Neural cell (in vitro differentiated cells): ENCODE measurements at regions not wholly inside any gene's neighbourhood (a gene's known extent, or its start where the extent isn't known, plus 50 kb on each side); places are given as distances from the start of the nearest gene placed in this dataset.
"Not testable (repeated sequence)": the region's sequence is repeated elsewhere in the genome, so short reads cannot be mapped to it uniquely, and the experiment has no call there.

Source experiments
- H2AFZ ChIP-seq: fragments of 200-600, 300-800 bp; sonication (generic), shearing (Covaris generic); 2 replicates; pipeline ENCODE4 v1.6.0; 2014; ENCODE audit warnings: low read depth, mild to moderate bottlenecking, antibody characterized with exemption, low read length, moderate library complexity
- H3F3A ChIP-seq: fragments of 200-600 bp; shearing (Covaris generic); 2 replicates; pipeline ENCODE4 v1.6.1; 2016; ENCODE audit warnings: mild to moderate bottlenecking, moderate library complexity, mixed read lengths, antibody characterized with exemption, low read length; ENCODE audit not compliant: insufficient read depth, poor library complexity, severe bottlenecking
- H3K27ac ChIP-seq: fragments of 200-600, 300-800 bp; sonication (generic), shearing (Covaris generic); 2 replicates; pipeline ENCODE4 v1.5.1; 2014; ENCODE audit warnings: mild to moderate bottlenecking, low read length, moderate library complexity
- H3K27me3 ChIP-seq: fragments of 300-800, 200-600 bp; sonication (generic), shearing (Covaris generic); 2 replicates; pipeline ENCODE4 v1.6.0; 2014; ENCODE audit warnings: mild to moderate bottlenecking, low read depth, low read length, moderate library complexity; ENCODE audit not compliant: insufficient read depth
- H3K36me3 ChIP-seq: fragments of 300-800, 200-600 bp; sonication (generic), shearing (Covaris generic); 2 replicates; pipeline ENCODE4 v1.5.1; 2014; ENCODE audit warnings: mild to moderate bottlenecking, antibody characterized with exemption, low read length, moderate library complexity; ENCODE audit not compliant: insufficient read depth
- H3K4me2 ChIP-seq: fragments of 300-800, 200-600 bp; sonication (generic), shearing (Covaris generic); 2 replicates; pipeline ENCODE4 v1.6.0; 2014; ENCODE audit warnings: mild to moderate bottlenecking, low read length
- H3K4me3 ChIP-seq: fragments of 300-800, 200-600 bp; sonication (generic), shearing (Covaris generic); 2 replicates; pipeline ENCODE4 v1.5.1; 2014; ENCODE audit warnings: mild to moderate bottlenecking, low read length, moderate library complexity
- H3K79me2 ChIP-seq: fragments of 200-600 bp; shearing (Covaris generic); replicated peaks from 2 replicates; pipeline ENCODE4 v1.6.0; 2014; ENCODE audit warnings: mild to moderate bottlenecking, low read length, moderate library complexity; ENCODE audit not compliant: insufficient read depth
- H3K9ac ChIP-seq: fragments of 300-800, 200-600 bp; sonication (generic), shearing (Covaris generic); 2 replicates; pipeline ENCODE4 v1.6.1; 2016; ENCODE audit warnings: mild to moderate bottlenecking, low read length, mixed read lengths
- H3K9me2 ChIP-seq: fragments of 200-600 bp; shearing (Covaris generic); 2 replicates; pipeline ENCODE4 v1.6.1; 2016; ENCODE audit warnings: mild to moderate bottlenecking, low read length, mixed read lengths; ENCODE audit not compliant: insufficient read depth
- H3K9me3 ChIP-seq: fragments of 200-600, 300-800 bp; sonication (generic), shearing (Covaris generic); 2 replicates; pipeline ENCODE4 v1.6.1; 2016; ENCODE audit warnings: mild to moderate bottlenecking, mixed run types, low read length, moderate library complexity, mixed read lengths
- H4K20me1 ChIP-seq: fragments of 200-600 bp; shearing (Covaris generic); 2 replicates; pipeline ENCODE4 v1.6.1; 2016; ENCODE audit warnings: mild to moderate bottlenecking, mixed run types; ENCODE audit not compliant: insufficient read depth
- EP300 ChIP-seq: fragments of 450-650 bp; conservative IDR thresholded peaks from 2 replicates; pipeline ENCODE4 v1.6.1; 2014; ENCODE audit warnings: antibody characterized with exemption, mild to moderate bottlenecking, moderate library complexity; ENCODE audit not compliant: poor library complexity, severe bottlenecking
- EZH2 ChIP-seq: fragments of 200-600, 300-800 bp; shearing (Covaris generic), sonication (generic); IDR thresholded peaks from 2 replicates; pipeline ENCODE4 v1.6.1; 2014; ENCODE audit warnings: antibody characterized with exemption, low read length, borderline replicate concordance, mild to moderate bottlenecking; ENCODE audit not compliant: insufficient read depth, poor library complexity, severe bottlenecking
- MXI1 ChIP-seq: fragments of 450-650 bp; conservative IDR thresholded peaks from 2 replicates; pipeline ENCODE4 v1.6.1; 2014; ENCODE audit warnings: antibody characterized with exemption, mild to moderate bottlenecking; ENCODE audit not compliant: poor library complexity, severe bottlenecking
- POLR2AphosphoS5 ChIP-seq: IDR thresholded peaks from 2 replicates; pipeline ENCODE4 v1.6.1; 2012
- RAD21 ChIP-seq: fragments of 450-650 bp; conservative IDR thresholded peaks from 2 replicates; pipeline ENCODE4 v1.6.1; 2014; ENCODE audit warnings: antibody characterized with exemption, mild to moderate bottlenecking, moderate library complexity
- SMC3 ChIP-seq: fragments of 450-650 bp; conservative IDR thresholded peaks from 2 replicates; pipeline ENCODE4 v1.6.1; 2014; ENCODE audit warnings: antibody characterized with exemption, mild to moderate bottlenecking, moderate library complexity; ENCODE audit not compliant: poor library complexity
- TAF1 ChIP-seq: IDR thresholded peaks from 2 replicates; pipeline ENCODE4 v1.6.1; 2012; ENCODE audit warnings: low read depth
- TF ChIP-seq, protein P1 (sequence below): IDR thresholded peaks from 2 replicates; pipeline ENCODE4 v1.6.1; 2012; ENCODE audit warnings: borderline replicate concordance
- TF ChIP-seq, protein P2 (sequence below): fragments of 450-650 bp; IDR thresholded peaks from 2 replicates; pipeline ENCODE4 v1.5.1; 2014; ENCODE audit warnings: antibody characterized with exemption, mild to moderate bottlenecking, moderate library complexity; ENCODE audit not compliant: poor library complexity, severe bottlenecking

DNA sequence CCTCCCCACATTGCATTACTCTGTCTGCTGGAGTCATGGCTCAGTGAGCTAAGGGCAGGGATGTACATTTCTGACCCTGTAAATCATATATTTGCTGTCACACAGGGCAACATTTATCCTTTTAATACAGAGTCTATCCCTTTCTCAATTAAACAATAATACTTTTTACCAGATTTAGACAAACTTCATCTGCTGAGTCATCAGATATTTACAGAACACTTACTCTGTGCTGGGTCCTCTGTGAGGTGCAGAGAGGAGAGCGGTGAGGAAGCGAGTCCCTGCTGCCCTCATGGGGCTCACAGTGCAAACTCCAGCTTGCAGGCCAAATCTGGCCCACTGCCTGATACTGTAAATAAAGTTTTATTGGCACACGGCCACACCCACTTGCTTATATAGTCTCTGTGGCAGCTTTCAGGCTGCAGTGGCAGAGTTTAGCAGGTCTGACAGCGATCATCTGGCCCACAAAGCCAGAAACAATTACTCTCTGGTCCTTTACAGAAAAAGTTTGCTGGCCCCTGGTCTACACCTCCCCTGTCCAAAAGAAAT lies 144.5 kb downstream of the CDH26 start:
- Histone ChIP-seq H3K9ac (no peak overlapping the region), H3K4me2 (no peak overlapping the region), H3K27ac (no peak overlapping the region), H3F3A (no peaks in the 10 kb centered on the region), H4K20me1 (no peaks in the 10 kb centered on the region), H3K36me3 (no peaks in the 10 kb centered on the region), H3K4me3 (no peak overlapping the region), H3K9me3 (no peaks in the 10 kb centered on the region), H3K79me2 (no peaks in the 10 kb centered on the region), H2AFZ (no peak overlapping the region), H3K27me3 (no peaks in the 10 kb centered on the region), H3K9me2 (no peaks in the 10 kb centered on the region)
- TF ChIP-seq MXI1 (no peak), EZH2 (no peak), TAF1 (no peak), SMC3 (no peak), RAD21 (no peak), POLR2AphosphoS5 (no peak), EP300 (no peak)
- TF ChIP-seq, protein P1, sequence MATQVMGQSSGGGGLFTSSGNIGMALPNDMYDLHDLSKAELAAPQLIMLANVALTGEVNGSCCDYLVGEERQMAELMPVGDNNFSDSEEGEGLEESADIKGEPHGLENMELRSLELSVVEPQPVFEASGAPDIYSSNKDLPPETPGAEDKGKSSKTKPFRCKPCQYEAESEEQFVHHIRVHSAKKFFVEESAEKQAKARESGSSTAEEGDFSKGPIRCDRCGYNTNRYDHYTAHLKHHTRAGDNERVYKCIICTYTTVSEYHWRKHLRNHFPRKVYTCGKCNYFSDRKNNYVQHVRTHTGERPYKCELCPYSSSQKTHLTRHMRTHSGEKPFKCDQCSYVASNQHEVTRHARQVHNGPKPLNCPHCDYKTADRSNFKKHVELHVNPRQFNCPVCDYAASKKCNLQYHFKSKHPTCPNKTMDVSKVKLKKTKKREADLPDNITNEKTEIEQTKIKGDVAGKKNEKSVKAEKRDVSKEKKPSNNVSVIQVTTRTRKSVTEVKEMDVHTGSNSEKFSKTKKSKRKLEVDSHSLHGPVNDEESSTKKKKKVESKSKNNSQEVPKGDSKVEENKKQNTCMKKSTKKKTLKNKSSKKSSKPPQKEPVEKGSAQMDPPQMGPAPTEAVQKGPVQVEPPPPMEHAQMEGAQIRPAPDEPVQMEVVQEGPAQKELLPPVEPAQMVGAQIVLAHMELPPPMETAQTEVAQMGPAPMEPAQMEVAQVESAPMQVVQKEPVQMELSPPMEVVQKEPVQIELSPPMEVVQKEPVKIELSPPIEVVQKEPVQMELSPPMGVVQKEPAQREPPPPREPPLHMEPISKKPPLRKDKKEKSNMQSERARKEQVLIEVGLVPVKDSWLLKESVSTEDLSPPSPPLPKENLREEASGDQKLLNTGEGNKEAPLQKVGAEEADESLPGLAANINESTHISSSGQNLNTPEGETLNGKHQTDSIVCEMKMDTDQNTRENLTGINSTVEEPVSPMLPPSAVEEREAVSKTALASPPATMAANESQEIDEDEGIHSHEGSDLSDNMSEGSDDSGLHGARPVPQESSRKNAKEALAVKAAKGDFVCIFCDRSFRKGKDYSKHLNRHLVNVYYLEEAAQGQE: no peak
- TF ChIP-seq, protein P2, sequence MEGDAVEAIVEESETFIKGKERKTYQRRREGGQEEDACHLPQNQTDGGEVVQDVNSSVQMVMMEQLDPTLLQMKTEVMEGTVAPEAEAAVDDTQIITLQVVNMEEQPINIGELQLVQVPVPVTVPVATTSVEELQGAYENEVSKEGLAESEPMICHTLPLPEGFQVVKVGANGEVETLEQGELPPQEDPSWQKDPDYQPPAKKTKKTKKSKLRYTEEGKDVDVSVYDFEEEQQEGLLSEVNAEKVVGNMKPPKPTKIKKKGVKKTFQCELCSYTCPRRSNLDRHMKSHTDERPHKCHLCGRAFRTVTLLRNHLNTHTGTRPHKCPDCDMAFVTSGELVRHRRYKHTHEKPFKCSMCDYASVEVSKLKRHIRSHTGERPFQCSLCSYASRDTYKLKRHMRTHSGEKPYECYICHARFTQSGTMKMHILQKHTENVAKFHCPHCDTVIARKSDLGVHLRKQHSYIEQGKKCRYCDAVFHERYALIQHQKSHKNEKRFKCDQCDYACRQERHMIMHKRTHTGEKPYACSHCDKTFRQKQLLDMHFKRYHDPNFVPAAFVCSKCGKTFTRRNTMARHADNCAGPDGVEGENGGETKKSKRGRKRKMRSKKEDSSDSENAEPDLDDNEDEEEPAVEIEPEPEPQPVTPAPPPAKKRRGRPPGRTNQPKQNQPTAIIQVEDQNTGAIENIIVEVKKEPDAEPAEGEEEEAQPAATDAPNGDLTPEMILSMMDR: no peak

DNA sequence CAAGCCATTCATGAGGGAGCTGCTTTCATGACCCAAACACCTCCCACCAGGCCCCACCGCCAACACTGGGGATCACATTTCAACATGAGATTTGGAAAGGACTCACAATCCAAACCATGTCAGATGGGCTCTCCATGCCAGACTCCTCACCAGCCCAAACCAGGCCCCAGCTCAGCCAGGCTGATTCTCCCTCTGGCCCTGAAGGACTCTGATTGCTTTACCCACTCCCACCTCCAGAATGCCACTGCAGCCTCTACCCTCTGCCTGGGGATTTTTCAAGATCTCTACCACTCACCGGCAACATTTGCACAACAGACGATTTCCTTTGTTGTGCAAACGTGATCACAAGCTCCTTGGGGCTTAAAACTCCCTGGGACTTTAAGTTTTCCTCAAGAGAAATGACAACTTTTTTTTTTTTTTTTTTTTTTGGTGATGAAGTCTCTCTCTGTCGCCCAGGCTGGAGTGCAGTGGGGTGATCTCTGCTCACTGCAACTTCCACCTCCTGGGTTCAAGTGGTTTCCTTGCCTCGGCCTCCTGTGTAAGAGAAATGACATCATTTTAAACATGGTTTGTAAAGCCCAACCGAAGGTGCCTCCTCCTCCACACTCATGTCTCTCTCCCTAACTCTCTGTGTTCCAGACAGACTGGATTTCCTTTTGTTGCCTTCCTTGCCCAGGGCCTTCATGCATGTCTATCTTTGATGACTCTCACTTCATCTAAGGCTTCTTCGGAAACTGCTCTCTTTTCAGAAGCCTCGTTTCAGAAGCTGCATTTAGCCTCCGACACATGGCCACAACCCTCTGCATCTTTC lies 147.0 kb downstream of the CDH26 start:
- Histone ChIP-seq H3K9me2 (no peaks in the 10 kb centered on the region), H3K36me3 (no peaks in the 10 kb centered on the region), H3K4me3 (no peak overlapping the region), H3F3A (no peaks in the 10 kb centered on the region), H3K27me3 (no peaks in the 10 kb centered on the region), H3K27ac (no peak overlapping the region), H4K20me1 (no peaks in the 10 kb centered on the region), H3K9ac (no peak overlapping the region), H3K4me2 (no peak overlapping the region), H3K79me2 (no peaks in the 10 kb centered on the region), H3K9me3 (no peaks in the 10 kb centered on the region), H2AFZ (no peak overlapping the region)
- no peak for TF ChIP-seq MXI1
- no peak for TF ChIP-seq SMC3
- TF ChIP-seq RAD21: no peak
- TF ChIP-seq EZH2: no peak
- TF ChIP-seq, protein P2: no peak
- TF ChIP-seq, protein P1: no peak
- no peak for TF ChIP-seq TAF1
- no peak for TF ChIP-seq EP300
- no peak for TF ChIP-seq POLR2AphosphoS5

DNA sequence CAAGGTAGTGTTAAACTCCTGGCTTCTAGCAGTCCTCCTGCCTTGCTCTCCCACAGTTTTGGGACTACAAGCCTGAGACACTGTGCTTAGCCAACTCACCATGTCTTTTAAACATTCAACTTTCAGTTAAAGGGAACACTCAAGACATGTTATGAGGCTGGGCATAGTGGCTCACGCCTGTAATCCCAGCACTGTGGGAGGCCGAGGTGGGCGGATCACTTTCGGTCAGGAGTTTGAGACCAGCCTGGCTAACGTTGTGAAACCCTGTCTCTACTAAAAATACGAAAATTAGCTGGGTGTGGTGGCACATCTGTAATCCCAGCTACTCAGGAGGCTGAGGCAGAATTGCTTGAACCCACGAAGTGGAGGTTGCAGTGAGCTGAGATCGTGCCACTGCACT lies 148.0 kb downstream of the CDH26 start:
- H3F3A ChIP-seq, H3K4me3 ChIP-seq, H3K9ac ChIP-seq, H3K27ac ChIP-seq, H3K9me3 ChIP-seq, H3K27me3 ChIP-seq, H3K9me2 ChIP-seq, H3K36me3 ChIP-seq, H4K20me1 ChIP-seq, H3K4me2 ChIP-seq, H3K79me2 ChIP-seq, H2AFZ ChIP-seq: not testable (repeated sequence)
